HFF-Myc (cell line): ENCODE measurements at regions not wholly inside any gene's neighbourhood (a gene's known extent, or its start where the extent isn't known, plus 50 kb on each side); places are given as distances from the start of the nearest gene placed in this dataset.

Experiments
- DNase-seq: peaks from one replicate; pipeline ENCODE4 v3.0.0-alpha.2; 2011; ENCODE audit warnings: low read depth; ENCODE audit errors: extremely low read depth
- H3K4me3 ChIP-seq: replicated peaks from 2 replicates; pipeline ENCODE4 v1.5.1; 2011; ENCODE audit warnings: low read depth, mild to moderate bottlenecking, control low read depth, low read length
- CTCF ChIP-seq: IDR thresholded peaks from 2 replicates; pipeline ENCODE4 v1.5.1; 2012; ENCODE audit warnings: mild to moderate bottlenecking, low read depth, low read length, control low read depth; ENCODE audit errors: missing control alignments

GRCh38 chr2:155412598-155412997 is 714.1 kb downstream of the KCNJ3 start:
- no peak for DNase-seq
- H3K4me3 ChIP-seq = no peak overlapping the region
- TF ChIP-seq CTCF = no peak

- TF ChIP-seq CTCF = no peak
- no peak overlapping the region for H3K4me3 ChIP-seq
- no peak for DNase-seq
These were observed 706.0 kb downstream of the KCNJ3 start for GRCh38 chr2:155404433-155405002.

- no peak for DNase-seq
- no peak for TF ChIP-seq CTCF
These were observed 694.9 kb downstream of the KCNJ3 start for GRCh38 chr2:155393406-155393805.

GRCh38 chr2:155391613-155392130 is 693.2 kb downstream of the KCNJ3 start:
- H3K4me3 ChIP-seq = no peak overlapping the region
- no peak for TF ChIP-seq CTCF
- no peak for DNase-seq

More at GRCh38 chr2:155393406-155393805, 694.9 kb downstream of the KCNJ3 start:
- no peak overlapping the region for H3K4me3 ChIP-seq

- DNase-seq = no peak
- TF ChIP-seq CTCF = no peak
- no peak overlapping the region for H3K4me3 ChIP-seq
These were observed 690.7 kb downstream of the KCNJ3 start for GRCh38 chr2:155389224-155389623.

GRCh38 chr2:155384555-155385123 is 686.1 kb downstream of the KCNJ3 start:
- no peak for TF ChIP-seq CTCF
- no peak for DNase-seq
- no peak overlapping the region for H3K4me3 ChIP-seq

- TF ChIP-seq CTCF = no peak
- DNase-seq = no peak
- H3K4me3 ChIP-seq = no peak overlapping the region
These were observed 684.3 kb downstream of the KCNJ3 start for GRCh38 chr2:155382776-155383175.
